SJCRH30 (cell line): ENCODE measurements at regions not wholly inside any gene's neighbourhood (a gene's known extent, or its start where the extent isn't known, plus 50 kb on each side); places are given as distances from the start of the nearest gene placed in this dataset.

ENCODE experiments used
- DNase-seq, 2 experiments: peaks; one replicate each; pipeline ENCODE4 v3.0.0-alpha.2; 2015 to 2020
- H3K27ac ChIP-seq: fragments of 250-450 bp; sonication (Bioruptor Pico); 2 replicates; pipeline ENCODE4 v1.5.1; 2020; ENCODE audit warnings: mild to moderate bottlenecking, moderate library complexity
- H3K27me3 ChIP-seq: fragments of 250-450 bp; sonication (Bioruptor Pico); 2 replicates; pipeline ENCODE4 v1.5.1; 2020; ENCODE audit warnings: mild to moderate bottlenecking, moderate library complexity
- H3K36me3 ChIP-seq: fragments of 250-450 bp; sonication (Bioruptor Pico); 2 replicates; pipeline ENCODE4 v1.5.1; 2020; ENCODE audit warnings: mild to moderate bottlenecking, moderate library complexity
- H3K4me1 ChIP-seq: fragments of 250-450 bp; sonication (Bioruptor Pico); 2 replicates; pipeline ENCODE4 v1.5.1; 2020; ENCODE audit warnings: mild to moderate bottlenecking, moderate library complexity
- H3K4me3 ChIP-seq: fragments of 250-450 bp; sonication (Bioruptor Pico); 2 replicates; pipeline ENCODE4 v1.5.1; 2020; ENCODE audit warnings: mild to moderate bottlenecking, moderate library complexity
- H3K9me3 ChIP-seq: fragments of 250-450 bp; sonication (Bioruptor Pico); replicated peaks from 2 replicates; pipeline ENCODE4 v1.5.1; 2020; ENCODE audit warnings: mild to moderate bottlenecking, moderate library complexity

DNA sequence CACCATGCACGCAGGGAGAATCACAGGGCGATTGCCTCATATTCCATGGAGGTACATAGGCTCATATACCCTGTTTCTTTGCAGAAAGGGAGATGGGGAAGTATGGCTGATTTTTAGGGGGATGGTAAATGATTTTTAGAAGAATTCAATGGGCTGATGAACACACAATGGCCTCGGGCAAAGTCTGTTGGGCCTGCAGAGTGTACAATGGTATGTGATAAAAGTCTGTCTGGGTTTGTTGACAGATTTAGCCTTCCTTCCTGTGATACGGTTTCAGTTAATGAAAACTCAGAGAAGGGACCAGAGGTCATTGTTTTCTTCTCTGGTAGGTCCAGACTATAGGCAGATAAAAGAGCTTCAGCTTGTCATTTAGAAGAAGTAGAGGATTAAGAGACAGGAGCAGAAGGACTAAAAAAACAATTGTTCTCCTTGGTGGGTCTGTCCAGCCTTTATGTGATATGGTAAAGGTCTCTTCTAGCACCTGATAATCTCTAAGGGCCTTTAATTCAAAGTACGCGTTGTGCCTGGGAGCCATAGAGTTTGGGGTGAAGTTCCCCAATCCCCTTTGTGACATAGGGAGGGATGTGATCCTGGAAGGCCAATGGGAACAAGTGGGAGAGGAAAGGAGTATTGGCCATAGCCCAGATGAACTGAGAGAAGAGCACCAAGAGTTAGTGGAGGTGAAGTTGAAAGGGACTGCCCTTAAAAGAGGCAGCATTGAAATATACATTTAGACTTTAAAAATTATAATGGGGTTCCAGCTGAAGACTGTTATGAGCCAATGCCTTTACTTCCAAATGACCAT, 107.5 kb upstream of the SERPINE2 start:
- Histone ChIP-seq H3K9me3 (no peaks in the 10 kb centered on the region), H3K27ac (no peak overlapping the region), H3K4me3 (no peak overlapping the region), H3K36me3 (no peaks in the 10 kb centered on the region), H3K27me3 (no peaks in the 10 kb centered on the region), H3K4me1 (no peaks in the 10 kb centered on the region)
- no peak for DNase-seq

DNA sequence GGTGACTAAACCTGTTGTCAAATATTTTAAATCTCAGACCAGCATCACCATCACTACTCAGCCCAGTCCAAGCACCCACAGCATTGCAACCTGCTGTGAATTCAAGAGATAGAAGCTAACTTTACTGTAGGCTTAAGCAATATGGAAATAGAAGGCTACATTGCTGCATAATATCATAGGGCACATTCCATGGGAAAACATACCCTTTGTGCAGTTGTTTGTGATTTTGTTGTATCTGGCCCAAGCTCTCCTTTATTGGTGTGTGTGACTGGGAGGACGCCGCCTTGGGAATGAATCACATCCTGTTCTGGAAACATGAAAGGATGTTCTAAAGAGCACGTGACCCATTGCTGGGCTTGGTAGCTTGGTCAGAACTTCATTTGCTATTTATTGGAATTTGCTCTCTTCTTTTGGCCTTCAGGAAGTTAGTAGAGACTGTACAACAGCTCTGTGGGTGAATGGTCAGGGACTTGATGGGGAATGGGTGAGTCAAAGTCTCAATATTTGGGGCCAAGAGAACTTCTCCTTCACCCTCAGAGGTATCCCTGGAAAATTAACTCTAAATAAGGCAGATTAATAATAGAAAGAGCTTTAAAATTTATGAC, 106.8 kb upstream of the SERPINE2 start:
- H3K27ac ChIP-seq, result no peak overlapping the region
- no peak for DNase-seq

DNA sequence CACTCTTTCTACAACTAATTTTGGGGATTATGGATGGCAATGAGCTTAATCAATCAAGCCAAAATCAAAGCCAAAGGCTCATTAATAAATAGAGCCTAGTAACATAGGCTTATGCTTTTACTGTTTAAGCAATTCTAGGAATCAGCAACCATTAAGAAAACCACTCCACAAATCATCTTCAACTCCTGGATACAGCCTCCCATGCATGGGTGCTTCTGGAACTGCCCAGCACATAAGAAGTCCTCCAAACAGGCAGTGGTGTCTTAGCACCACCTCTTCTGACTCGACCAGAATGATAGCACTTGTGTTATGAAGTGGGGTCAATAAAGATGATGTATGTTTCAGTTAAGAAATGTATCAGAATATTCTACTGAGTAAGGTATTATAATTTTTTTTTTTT, 104.4 kb upstream of the SERPINE2 start:
- Histone ChIP-seq H3K9me3 (no peaks in the 10 kb centered on the region), H3K4me1 (no peaks in the 10 kb centered on the region), H3K27me3 (no peaks in the 10 kb centered on the region), H3K36me3 (no peaks in the 10 kb centered on the region), H3K4me3 (no peak overlapping the region), H3K27ac (no peak overlapping the region)
- no peak for DNase-seq

More for the DNA sequence above, 106.8 kb upstream of the SERPINE2 start:
- no peaks in the 10 kb centered on the region for H3K9me3 ChIP-seq
- H3K4me3 ChIP-seq, result no peak overlapping the region
- H3K36me3 ChIP-seq, result no peaks in the 10 kb centered on the region
- no peaks in the 10 kb centered on the region for H3K27me3 ChIP-seq
- H3K4me1 ChIP-seq, result no peaks in the 10 kb centered on the region

DNA sequence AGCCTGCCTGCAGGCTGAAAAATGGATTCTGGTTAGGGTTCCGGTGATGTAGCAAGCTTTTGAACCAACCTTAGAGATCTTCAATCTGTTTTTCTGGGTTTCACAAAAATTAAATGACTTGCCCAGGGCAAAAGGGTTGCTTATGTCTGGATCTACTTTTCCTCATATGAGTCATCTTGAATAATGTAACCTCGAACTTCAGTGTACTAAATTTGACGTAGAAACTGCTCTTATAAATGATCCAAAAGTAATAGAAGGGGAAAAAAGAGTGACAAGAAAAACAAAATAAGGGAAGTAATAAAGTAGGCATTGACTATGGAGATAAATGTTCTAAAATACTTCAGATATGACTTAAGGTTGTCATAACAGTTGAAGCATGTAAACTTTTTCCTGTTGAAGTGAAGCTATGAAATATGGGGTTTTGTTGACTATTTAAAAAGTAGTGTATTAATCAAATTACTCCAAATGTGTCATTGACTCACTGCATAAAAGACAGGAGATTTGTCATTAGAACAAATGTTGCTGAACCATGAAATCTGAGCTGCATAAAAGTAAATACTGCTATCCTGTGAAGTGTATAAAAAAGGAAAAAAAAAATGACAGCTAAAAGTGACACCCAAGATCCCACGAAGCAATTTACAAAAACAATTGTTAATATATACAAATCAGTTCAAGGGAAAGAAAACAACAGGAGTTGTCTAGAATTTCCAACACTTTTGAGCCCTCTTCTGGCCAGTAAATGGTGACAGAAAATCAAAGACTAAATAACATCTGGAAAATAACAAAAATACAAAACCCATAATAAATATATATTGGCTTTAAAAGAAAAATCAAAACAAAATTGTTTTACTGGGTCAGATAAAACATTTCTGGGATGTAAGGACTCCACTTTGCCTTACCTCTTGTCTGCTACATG, 103.6 kb upstream of the SERPINE2 start:
- Histone ChIP-seq H3K9me3 (no peaks in the 10 kb centered on the region), H3K27ac (no peak overlapping the region), H3K4me1 (no peaks in the 10 kb centered on the region), H3K4me3 (no peak overlapping the region), H3K36me3 (no peaks in the 10 kb centered on the region), H3K27me3 (no peaks in the 10 kb centered on the region)
- DNase-seq, result no peak

DNA sequence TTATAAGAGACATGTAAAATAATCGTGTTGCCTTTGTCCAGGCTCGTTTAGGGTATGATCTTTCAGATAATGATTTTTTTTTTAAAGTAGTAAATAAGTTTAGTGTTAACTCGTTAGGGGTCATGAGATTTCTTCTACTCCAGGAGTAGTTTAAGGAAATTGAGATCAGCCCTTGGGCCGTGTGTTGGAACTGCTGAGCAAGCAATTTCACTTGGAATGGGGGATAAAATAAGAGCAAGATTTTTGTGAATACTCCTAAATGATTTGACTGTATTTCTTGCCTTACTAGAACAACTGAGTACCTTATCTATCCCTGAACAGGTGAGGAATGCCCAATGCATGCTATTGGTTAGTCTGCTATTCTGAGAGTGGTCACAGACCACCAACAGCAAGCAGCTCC, 102.2 kb upstream of the SERPINE2 start:
- no peaks in the 10 kb centered on the region for H3K27me3 ChIP-seq
- DNase-seq, result no peak
- no peaks in the 10 kb centered on the region for H3K9me3 ChIP-seq
- H3K36me3 ChIP-seq, result no peaks in the 10 kb centered on the region
- no peaks in the 10 kb centered on the region for H3K4me1 ChIP-seq
- H3K4me3 ChIP-seq, result no peak overlapping the region
- no peak overlapping the region for H3K27ac ChIP-seq

DNA sequence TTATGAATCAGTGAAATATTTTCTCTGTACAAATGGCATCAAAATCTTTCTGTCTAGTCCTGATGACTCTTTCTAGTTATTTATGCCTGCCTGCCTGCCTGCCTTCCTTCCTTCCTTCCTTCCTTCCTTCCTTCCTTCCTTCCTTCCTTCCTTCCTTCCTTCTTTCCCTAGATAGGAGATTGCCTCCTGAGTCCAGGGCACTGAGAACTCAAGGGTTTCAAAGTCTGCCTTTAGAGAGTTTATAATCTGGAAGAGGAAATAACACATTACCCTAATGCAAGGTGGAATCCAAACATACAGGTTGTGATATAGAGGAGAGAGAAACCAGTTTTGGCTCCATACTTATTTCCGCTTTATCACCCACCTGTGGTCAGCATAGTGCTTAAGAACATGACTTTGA, 98.1 kb upstream of the SERPINE2 start:
- Histone ChIP-seq H3K27me3 (no peaks in the 10 kb centered on the region), H3K9me3 (no peaks in the 10 kb centered on the region), H3K4me3 (no peak overlapping the region), H3K4me1 (no peaks in the 10 kb centered on the region), H3K27ac (no peak overlapping the region), H3K36me3 (no peaks in the 10 kb centered on the region)
- DNase-seq, result no peak

DNA sequence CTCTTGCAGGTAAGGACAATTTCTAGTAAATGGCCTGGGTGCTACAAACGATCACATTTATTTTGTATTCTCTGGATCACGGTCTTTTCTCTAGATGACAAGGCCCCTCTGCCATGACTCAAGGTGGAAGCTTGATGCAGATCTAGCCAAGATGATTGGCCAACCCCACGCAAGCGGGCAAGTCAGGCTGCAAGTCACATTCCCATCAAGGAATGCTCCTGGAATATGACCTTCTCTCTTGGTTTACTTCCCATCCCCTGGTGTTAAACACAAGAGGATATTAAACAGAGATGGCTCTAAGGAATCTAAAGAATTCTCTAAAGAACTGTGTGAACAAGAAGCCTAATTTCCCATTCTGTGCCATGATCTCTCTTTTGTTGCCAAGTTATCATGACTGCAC, 97.3 kb upstream of the SERPINE2 start:
- H3K9me3 ChIP-seq, result no peaks in the 10 kb centered on the region

DNA sequence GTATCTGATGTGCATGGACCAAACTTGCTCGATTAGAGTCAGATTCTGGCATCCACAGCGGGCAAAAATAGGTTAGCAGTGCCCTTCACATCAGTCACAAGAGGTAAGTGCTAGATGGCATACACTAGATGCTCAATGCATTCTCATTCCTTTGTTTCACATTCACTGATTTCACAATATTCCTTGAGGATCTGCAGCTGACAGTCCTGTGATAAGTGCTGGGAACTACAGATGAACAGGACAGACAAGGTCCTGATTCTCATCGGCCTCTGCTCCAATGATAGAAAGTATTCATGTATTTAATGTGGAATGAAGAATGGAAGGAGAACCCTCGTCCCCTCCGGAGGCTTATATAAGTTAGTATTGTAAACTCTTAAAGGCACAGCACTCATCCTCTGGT, 96.8 kb upstream of the SERPINE2 start:
- no peak overlapping the region for H3K4me3 ChIP-seq
- H3K27me3 ChIP-seq, result 0 out of 2 replicates have a peak, but pooled peaks cover 5% of the 10 kb centered on the region
- no peaks in the 10 kb centered on the region for H3K9me3 ChIP-seq
- no peaks in the 10 kb centered on the region for H3K36me3 ChIP-seq
- no peak for DNase-seq
- H3K4me1 ChIP-seq, result no peaks in the 10 kb centered on the region
- no peak overlapping the region for H3K27ac ChIP-seq

More for the DNA sequence above, 97.3 kb upstream of the SERPINE2 start:
- no peak overlapping the region for H3K4me3 ChIP-seq
- H3K27me3 ChIP-seq, result 0 out of 2 replicates have a peak, but pooled peaks cover 5% of the 10 kb centered on the region
- no peaks in the 10 kb centered on the region for H3K4me1 ChIP-seq
- no peaks in the 10 kb centered on the region for H3K36me3 ChIP-seq
- no peak overlapping the region for H3K27ac ChIP-seq
- no peak for DNase-seq

DNA sequence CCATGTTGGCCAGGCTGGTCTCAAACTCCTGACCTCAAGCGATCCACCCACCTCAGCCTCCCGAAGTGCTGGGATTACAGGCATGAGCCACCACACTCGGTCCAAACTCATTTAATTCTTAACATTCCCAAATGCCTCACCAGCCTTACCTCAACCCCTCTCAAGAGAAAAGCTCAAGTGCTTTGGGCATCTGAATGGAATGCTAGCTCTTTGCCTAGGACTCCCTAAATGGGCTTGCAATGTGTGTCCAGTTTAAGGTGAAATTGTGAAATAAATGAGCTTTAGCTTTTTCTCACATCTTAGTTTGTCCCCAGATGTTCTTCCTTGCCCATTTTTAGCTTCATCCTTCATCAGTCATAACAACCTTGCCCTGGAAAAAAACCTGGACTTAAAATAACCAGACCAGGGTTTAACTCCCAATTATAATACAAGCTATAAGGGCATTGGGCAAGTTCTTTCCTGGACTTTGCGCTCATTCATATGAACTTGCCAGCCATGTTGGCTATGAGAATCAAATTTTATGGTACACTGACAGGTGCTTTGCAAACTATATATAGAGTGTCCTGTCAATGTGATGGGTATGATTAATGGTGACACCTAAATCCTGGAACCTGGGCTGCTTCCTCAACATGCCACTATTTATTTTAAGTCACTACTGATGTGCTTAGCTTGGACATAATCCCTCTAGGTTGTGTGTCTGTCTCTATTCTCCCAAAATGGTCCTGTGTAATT, 95.1 kb upstream of the SERPINE2 start:
- H3K4me3 ChIP-seq, result no peak overlapping the region
- H3K27ac ChIP-seq, result no peak overlapping the region
- H3K9me3 ChIP-seq, result no peaks in the 10 kb centered on the region
- DNase-seq, result no peak
- 0 out of 2 replicates have a peak, but pooled peaks cover 5% of the 10 kb centered on the region for H3K27me3 ChIP-seq
- H3K36me3 ChIP-seq, result no peaks in the 10 kb centered on the region
- no peaks in the 10 kb centered on the region for H3K4me1 ChIP-seq

DNA sequence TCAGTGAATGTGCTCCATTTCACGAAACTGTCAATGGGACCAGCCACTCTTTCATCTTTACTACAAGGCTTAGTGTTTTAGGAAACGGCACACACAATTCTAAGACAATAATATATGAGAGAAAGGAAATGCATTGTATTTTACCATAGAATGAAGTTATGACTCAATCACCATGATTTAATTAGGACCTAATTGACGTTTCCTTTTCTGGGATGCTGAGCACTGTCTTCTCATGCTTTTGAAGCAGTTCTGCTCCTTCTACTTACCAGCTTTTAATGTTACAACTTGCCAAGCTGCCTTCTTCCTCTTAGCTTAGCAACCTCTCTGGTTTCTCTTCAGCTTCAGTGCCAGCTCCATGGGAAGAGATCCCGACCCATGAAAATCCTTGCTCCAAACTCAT, 94.3 kb upstream of the SERPINE2 start:
- no peak overlapping the region for H3K4me3 ChIP-seq

DNA sequence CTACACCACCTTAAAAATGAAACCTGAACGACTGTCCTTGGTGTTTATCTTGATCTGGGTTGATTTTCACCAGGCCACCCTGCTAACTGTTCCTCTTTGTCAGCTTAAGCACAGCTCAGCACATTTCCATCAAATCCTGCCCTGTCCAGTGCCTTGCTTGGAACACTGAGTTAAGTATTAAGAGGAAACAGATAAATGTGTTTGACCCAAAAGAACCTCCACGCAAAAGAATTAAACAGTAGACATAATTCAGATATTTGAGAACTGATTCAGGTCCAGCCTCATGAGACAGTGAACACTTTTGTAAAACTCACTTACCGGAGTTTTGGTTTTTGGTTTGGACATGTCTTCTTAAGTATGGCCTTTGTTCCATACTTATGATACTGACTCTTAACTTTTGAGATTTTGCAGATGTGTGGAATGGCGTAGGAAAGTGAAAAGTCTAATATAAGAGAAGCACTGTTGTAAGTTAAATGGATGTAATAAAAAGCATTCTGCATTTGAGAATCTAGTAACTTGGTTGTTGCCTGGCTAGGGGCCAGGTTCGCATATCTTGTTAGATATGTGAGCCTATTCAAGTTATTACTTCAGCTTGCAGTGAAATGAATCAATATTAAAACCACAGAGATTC, 88.9 kb upstream of the SERPINE2 start:
- no peak overlapping the region for H3K27ac ChIP-seq
- DNase-seq, result no peak

More for the DNA sequence above, 94.3 kb upstream of the SERPINE2 start:
- DNase-seq, result no peak
- Histone ChIP-seq H3K36me3 (no peaks in the 10 kb centered on the region), H3K27me3 (0 out of 2 replicates have a peak, but pooled peaks cover 5% of the 10 kb centered on the region), H3K27ac (no peak overlapping the region), H3K9me3 (no peaks in the 10 kb centered on the region), H3K4me1 (no peaks in the 10 kb centered on the region)

DNA sequence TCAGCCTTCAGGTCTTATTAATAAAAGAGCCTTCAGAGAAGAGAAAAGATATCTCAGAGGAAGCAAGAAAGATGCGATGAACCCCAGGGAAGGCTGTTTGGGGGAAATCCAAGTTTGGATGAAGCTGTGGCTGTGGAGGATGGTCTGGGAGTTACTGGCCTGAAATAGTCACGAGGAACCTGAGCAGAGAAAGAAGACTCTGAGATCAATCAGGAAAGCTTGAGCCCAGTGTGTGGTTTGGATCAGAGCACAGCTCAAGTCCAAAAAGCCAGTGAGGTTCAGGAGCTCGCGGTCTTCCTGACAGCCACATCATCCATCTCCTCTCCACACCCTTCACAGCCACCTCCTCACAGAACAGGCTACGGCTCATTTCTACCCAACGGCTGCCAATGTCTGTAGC, 87.4 kb upstream of the SERPINE2 start:
- no peak for DNase-seq
- Histone ChIP-seq H3K9me3 (no peaks in the 10 kb centered on the region), H3K27ac (no peak overlapping the region), H3K4me3 (no peak overlapping the region), H3K4me1 (no peaks in the 10 kb centered on the region), H3K27me3 (no peaks in the 10 kb centered on the region), H3K36me3 (no peaks in the 10 kb centered on the region)

More for the DNA sequence above, 88.9 kb upstream of the SERPINE2 start:
- H3K9me3 ChIP-seq, result no peaks in the 10 kb centered on the region
- 0 out of 2 replicates have a peak, but pooled peaks cover 5% of the 10 kb centered on the region for H3K27me3 ChIP-seq
- no peak overlapping the region for H3K4me3 ChIP-seq
- no peaks in the 10 kb centered on the region for H3K4me1 ChIP-seq
- no peaks in the 10 kb centered on the region for H3K36me3 ChIP-seq

DNA sequence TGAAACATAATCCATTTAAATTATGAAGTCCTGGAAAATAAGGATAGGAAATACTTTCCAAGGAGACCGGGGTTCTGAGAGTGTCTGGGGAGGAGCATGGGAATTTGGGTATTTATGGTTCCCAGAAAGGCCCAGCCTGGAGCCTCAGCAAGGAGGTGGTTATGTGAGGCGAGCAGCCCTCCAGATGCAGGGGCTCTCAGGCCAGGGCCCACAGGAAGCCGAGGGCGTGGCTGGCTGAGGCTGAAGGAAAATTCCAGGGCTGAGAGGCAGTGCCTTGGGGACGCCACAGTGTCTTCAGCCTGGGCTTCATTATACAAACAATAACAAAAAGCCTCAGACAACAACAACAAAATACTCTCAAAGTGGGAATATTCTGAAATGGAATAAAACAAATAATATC, 86.9 kb upstream of the SERPINE2 start:
- H3K9me3 ChIP-seq, result no peaks in the 10 kb centered on the region
- H3K36me3 ChIP-seq, result no peaks in the 10 kb centered on the region
- no peak for DNase-seq
- H3K4me3 ChIP-seq, result no peak overlapping the region
- no peaks in the 10 kb centered on the region for H3K27me3 ChIP-seq
- H3K4me1 ChIP-seq, result no peaks in the 10 kb centered on the region
- H3K27ac ChIP-seq, result no peak overlapping the region

DNA sequence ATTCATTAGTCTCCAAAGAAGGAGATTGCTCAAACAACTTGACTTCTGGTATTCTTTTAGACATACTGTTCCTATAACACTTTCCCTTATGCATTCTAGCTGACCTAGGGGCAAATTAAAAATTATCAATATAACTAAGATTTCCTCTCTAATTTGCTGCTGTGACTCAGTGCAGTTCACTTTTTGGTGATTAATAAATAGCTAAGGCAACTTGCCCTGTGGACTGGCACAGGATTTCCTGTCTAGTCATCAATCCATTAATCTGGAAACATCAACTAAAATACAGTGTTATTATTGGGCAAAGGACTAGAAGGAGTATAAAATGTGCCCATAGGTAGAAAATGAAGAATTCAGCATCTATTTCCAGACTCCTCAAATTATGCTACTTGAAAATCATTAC, 83.5 kb upstream of the SERPINE2 start:
- no peak overlapping the region for H3K27ac ChIP-seq

More for the DNA sequence above, 83.5 kb upstream of the SERPINE2 start:
- H3K4me3 ChIP-seq, result no peak overlapping the region
- no peaks in the 10 kb centered on the region for H3K27me3 ChIP-seq
- H3K4me1 ChIP-seq, result no peaks in the 10 kb centered on the region
- no peaks in the 10 kb centered on the region for H3K9me3 ChIP-seq
- H3K36me3 ChIP-seq, result no peaks in the 10 kb centered on the region
- DNase-seq, result no peak
